HG03025 (cell line): ENCODE measurements at regions not wholly inside any gene's neighbourhood (a gene's known extent, or its start where the extent isn't known, plus 50 kb on each side); places are given as distances from the start of the nearest gene placed in this dataset.

Source experiments
- ATAC-seq: cut with Tn5 transposase; IDR thresholded peaks from one replicate; pipeline ENCODE4 v1.9.1; 2021; ENCODE audit warnings: mild to moderate bottlenecking, moderate library complexity; ENCODE audit not compliant: unreplicated experiment, low FRiP score

DNA sequence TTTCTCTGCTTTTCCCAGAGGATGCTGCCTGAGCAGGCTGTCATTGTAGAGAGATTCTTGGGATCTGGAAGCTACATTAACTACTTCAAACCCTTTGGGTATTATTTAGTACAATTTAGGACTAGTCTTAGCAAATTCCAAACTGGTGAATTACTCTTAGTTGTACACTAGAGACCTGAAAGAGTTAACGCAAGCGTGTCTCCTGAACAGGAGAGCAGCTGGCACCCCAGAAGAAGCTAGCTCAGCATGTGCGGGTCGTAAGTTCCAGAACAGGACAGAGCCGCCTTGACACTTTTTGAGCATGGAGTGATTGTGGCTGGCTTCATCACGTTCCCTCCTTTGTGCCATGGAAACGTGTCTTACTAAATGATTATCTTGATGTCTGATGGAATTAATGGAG, 495.7 kb upstream of the TPK1 start:
- no peak for ATAC-seq

DNA sequence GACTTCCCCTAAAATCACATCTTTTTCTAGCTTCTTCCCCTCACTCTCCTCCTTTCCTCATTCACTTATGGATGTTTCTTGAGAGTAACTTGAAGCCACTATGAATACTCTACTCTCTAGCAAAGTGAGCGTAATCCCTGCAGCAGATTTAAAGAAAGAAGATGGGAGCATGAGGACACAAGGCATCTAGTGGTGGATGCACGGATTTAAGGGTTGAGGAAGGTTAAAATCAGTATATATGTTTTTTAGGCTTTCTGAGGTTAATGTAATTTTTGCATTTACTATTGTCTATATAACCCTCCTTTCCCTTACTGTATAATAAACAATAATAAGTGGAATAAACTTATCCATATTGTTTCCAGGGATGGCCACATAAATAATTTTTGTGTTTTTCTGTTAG, 495.2 kb upstream of the TPK1 start:
- no peak for ATAC-seq

DNA sequence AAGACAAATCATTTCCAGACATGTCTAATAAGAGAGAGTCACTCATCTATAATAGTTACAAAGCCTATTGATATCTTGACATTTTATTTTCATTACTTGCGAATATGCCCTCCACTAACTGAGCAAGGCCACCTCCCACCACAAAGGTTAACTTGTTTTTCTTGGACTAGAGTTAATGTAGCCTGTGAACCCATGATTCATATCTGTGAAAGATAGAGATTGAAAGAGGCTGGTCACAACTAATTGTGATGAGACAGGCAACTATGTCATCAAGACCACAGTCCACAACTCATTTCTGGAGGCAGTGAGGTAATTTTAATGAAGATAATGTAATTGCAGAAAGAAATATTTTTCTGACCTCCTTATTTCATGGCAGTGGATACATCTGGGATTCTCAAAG, 491.8 kb upstream of the TPK1 start:
- no peak for ATAC-seq

DNA sequence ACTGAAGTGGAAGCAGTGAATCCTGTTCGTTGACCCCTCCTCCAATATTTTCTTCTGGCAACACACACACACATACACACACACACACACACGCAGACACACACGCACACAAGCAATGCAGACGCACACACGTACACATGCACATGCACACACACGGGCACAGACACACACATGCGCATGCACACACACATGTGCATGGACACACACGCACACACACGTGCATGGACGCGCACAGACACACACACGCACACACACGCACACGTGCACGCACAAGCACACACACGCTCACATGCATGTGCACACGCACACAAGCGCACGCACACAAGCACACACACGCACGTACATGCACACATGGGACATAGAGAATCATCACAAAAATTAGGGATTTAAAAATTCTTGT, 488.2 kb upstream of the TPK1 start:
- no peak for ATAC-seq

DNA sequence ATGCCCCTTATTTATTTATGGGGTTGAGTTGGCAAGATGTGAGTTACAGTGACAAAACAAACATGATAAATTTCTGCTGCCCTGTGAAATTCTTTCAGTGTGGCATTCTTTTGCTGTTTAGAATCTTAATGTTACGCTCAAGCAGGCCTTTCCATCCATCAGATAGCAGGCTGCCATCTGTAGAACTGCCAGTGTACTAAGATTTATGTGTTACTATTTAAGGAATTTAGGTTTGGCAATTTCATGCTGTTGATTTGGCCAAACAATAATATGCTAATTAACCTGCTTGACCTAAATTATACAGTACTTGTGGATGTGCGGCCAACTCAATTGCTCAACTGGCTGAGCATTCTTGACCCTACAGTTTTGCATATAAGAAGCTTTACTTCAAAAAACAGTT, 477.7 kb upstream of the TPK1 start:
- no peak for ATAC-seq

DNA sequence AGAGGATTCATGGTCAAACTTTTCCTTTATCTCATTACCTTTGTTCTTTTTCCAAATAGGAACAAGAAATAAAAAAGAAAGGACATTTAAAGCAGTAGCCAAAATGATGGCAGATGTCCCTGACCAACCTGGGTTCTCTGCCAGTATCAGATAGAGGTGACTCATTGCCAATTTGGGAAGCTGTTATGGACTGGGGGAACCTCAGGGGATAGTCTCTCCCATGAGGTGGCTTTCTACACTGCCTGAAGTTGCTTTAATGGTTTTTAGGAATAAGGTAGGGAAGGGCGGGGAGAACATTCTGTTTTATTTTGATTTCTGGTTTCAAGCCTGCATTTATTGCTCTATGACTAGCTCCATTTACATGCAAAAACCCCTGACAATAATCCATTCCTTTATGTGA, 457.9 kb upstream of the TPK1 start:
- no peak for ATAC-seq

DNA sequence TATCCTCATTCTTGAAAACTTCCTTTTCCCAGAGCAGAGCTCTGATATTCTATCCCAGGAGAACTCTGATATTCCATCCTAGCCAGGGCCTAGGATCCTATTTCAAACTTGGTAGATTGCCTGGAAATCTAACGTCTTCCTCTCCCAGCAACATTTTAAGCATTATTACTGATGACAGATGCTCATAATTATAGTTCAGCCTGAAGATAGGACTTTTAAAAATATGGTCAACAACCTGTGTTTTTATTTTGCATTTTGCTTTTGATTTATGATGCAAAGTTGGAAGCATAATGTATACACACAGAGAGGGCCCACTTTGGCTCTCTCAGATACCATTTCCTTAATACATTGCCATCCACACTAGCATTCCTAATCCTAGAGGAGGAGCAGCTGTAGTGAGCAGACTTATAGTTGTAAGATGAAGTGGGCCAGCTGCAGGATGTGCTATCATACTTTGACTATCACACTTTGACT, 457.4 kb upstream of the TPK1 start:
- ATAC-seq = no peak

DNA sequence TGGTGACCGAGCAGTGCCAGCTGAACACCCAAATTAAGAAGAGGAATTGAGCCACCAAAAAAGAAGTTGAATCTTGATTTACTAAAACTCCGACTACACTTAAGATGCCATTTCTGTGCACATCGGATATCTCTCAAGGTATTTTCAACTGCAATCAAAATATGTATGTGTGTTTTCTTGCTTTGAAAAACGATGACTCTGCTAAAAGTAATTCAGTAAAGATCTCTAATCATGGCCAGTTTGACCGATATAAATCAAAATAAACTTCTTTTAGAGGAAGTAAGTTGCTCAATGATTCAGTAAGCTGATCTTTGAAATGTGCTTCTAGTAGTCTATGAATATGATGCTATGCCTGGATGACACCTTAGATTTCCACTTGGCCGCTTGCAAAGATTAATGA, 453.5 kb upstream of the TPK1 start:
- ATAC-seq = no peak

DNA sequence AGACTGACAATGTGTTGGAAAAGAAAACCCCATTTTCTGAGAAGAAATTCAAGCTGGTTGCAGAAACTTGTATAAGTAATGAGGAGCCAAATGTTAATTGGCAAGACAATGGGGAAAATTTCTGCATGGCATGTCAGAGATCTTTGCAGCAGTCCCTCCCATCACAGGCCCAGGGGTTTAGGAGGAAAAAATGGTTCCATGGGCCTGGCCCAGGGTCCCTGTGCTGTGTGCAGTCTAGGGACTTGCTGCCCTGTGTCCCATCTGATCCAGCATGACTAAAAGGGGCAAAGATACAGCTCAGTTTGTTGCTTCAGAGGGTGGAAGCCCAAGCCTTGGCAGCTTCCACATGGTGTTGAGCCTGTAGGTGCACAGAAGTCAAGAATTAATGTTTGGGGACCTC, 440.3 kb upstream of the TPK1 start:
- ATAC-seq = no peak

DNA sequence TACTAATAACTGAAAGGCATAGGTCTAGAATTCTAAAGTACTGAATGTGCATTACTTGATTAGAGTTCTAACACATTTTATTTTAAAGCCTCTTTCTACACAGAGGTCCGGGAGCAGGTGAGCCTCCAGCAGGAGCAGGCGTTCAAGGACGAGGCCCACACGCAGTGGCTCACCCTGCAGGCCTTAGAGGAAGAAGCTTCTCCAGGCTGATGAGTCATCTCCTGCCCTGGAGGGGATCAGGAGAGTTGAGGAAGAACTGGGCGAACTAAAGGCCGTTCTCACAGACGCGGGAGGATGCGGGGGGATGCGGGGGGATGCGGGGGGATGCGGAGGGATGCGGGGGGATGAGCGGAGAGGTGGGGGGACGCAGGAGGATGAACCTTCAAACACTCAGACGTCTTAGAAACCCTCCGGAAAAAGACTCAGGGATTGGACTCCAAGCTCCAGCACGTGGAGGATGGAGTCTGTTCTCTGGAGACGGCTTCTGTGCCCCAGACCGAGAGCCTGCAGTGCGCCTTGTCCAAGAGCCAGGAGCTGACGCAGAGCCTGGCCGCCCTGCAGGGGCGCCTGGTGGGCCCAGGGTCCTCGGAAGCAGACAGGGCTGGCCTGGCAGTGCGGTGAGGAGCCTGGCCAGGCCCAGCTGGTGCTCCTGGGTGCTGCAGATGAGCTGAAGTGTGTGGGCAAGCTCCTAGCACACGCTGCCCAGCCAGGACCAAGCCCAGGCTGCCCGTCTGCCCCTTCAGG, 433.7 kb upstream of the TPK1 start:
- ATAC-seq = no peak

DNA sequence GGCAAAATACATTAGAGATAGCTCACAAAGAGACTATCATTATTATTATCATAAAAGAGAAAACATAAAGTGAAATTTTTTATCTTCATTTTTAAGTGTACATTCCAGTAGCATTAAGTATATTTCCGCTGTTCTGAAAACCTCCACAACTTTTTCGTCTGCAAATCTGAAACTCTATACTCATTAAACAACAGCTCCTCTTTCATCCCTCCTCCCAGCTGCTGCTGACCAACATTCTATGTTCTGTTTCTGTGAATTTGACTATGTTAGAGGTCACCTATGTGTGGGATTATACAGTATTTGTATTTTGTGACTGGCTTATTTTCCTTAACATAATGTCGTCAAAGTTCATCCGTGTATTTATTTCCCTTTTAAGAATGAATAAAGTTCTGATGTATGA, 429.3 kb upstream of the TPK1 start:
- no peak for ATAC-seq

DNA sequence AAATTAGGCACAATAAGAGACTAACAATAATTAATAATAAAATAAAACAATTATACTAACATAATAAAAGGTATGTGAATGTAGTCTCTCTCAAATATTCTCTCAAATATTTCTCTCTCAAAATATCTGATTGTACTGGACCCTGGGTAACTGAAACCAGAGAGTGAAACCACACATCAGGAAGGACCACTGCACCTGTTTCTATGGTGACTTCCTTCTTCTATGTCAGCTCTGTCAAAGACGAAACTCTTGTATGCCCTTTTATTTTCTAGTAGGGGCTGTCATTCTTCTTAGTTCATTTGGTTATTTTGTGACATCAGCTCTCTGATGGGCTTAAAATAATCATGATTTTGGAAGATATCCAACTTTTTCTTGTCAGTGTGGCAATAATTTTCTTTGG, 428.0 kb upstream of the TPK1 start:
- peak; percentile 85 for ATAC-seq

DNA sequence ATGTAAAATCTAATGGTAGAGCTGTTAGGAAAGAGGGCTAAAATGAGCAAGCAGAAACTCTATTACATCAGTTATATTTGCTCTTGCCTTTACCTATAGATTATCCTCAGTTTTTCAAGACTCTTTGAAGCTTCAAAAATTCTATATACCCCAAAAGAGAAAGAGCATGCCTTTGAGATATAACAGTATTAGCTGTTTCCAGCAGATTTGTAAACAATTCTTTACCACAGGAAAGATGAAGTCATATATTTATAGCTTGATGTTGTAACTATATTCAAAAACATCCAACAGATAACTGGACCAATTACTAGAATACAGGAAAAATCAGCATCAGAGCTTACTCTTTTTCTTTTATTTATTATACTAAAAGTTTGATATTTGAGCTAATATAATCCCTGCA, 416.2 kb upstream of the TPK1 start:
- ATAC-seq = no peak

DNA sequence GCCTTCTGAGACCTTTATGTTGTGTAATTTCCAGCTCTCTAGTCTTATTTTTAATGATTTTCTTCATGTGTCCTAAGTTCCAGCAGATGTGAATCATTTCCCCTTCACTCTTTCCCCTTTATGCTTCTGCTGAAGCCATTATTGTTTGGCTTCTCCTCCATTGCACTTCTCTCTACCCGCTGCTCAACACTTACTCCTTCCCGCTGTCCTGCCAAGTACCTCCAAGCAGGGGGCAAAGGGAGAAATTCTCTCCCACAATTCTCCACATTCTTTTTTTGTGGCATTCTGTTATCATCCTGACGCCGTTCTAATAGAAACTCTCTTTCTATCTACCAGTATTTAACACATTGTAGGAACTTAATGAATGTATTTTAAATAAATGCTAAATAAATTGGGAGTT, 388.9 kb upstream of the TPK1 start:
- ATAC-seq = no peak

DNA sequence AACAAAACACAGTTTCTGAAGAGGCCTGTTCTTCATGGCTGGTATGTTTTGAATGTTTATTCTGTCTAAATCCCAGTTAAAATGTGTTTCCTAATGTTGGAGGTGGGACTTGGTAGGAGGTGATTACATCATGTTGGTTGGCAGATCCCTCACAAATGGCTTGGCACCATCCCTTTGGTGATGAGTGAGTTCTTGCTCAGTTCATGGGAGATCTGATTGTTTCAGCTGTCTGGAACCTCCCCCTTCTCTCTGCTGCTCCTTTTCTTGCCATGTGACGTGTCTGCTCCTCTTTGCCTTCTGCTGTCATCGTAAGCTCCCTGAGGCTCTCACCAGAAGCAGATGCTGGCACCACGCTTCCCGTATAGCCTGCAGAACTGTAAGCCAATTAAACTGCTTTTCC, 383.6 kb upstream of the TPK1 start:
- ATAC-seq = no peak

DNA sequence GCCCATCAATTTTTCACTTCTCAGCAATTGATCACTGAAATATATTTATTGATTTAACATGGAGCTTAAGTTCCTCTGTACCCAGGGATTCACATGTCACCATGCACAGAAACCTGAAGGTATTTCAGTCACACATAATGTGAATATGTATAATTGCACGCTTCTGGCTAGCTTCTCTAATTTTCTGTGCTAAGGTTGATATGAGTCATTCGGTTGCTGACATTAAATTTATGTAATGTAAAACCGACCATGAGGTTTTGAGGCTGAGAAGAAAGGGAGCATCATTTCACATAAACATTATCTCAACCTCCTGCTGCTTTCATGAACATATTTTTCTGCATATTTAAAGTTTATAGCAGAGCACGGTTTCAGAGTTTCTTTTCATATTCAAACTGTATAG, 381.0 kb upstream of the TPK1 start:
- ATAC-seq = no peak

DNA sequence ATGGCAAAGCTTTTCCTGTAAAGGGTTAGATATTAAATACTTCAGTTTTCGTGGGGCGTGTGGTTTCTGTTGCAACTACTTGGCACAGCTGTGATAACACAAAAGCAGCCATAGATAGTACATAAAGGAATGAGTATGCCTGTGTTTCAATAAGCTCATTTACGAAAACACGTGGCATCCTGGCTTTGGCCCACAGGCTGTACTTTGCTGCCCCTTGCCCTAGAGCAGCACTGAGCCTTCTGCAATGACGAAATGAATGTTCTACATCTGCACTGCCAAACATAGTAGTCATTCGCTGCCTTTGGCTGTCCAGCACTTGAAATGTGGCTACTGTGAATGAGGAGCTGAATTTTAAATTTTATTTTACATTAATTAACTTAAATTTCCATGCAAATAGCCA, 376.2 kb upstream of the TPK1 start:
- no peak for ATAC-seq

DNA sequence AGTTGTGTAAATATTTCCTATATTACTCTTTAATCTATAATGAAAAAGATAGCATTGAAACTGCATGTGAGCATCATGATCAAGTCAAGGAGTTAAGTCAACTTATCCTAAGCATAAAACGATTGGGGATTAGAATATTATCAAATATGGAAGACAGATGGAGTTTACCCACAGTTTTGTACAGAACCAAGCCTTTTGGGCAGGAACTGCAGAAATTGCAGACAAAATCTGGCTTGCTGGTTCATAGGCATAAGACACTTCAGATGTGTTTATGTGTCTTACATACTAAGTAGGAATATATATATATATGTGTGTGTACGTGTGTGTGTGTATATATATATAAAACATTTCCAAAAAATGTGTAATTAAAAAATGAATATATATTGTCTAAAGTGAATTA, 375.4 kb upstream of the TPK1 start:
- no peak for ATAC-seq

DNA sequence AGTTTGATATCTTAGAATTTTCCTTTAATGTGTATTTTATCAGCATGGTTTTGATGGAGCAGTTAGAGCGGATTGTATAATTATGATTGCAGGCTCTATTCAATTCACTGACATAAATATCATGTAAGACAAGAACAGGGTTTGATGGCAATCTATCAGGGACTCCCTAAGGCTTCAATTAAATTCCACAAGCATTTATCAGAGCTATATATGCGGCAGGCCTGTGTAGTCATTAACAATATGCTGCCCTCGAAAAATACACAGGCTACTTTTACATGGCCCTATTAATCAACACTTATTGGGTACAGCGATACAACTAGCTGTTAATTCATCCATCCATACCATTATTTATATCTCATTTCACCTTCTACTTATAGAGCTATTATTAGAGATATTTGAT, 358.1 kb upstream of the TPK1 start:
- ATAC-seq = no peak

DNA sequence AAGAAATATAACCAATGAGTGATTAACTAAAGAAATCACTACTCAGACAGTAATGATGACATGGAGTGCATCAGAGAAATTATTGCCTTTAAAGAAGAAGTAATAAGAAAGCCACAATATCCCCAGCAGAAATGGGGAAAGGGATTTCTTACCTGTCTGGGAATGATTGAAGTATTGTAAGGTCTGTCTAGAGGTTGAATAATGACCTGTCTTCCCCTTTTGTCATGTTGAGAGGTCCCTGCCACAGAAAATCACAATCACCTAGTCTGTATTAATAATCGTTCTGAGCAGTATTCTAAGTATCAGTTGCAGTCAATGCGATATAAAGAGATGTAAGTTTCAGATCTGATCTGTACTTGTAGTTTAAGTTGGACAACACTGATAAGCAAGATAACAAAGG, 349.1 kb upstream of the TPK1 start:
- ATAC-seq = no peak

DNA sequence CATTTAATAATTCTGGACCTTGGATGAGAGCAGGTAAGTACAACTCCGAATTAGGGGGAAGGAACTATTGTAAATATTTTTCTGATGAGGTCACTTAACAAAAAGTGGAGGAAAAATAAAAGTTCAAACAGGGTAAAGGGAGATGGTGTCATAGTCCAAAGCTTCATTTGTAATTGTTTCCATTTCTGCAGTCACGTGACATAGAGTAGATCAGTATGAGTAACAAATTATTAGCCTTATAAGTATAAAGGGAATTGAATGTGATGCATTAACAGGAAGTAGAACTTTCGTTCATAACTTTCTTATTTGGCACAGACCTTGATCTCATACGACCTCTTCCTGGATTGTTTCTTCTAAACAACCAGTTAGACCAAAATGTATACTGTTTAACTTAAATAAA, 347.2 kb upstream of the TPK1 start:
- no peak for ATAC-seq

DNA sequence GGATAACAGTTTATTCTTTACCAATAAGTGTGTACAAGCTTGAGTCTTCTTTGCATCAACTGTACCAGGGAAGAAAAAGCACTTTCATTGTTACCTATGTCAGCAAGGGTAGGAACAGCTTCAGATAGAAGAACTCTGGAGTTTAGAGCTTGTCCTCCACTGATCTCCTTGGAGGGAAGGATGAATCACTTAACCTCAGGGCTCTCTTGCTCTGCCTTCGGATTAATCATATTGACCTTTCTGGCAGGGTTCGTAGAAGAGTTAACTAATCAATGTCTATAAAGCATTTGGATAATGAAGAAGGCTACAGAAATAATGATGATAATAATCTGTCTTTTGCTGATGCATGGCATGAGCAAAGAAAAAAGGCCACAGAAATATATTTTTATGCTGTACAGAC, 339.5 kb upstream of the TPK1 start:
- no peak for ATAC-seq

DNA sequence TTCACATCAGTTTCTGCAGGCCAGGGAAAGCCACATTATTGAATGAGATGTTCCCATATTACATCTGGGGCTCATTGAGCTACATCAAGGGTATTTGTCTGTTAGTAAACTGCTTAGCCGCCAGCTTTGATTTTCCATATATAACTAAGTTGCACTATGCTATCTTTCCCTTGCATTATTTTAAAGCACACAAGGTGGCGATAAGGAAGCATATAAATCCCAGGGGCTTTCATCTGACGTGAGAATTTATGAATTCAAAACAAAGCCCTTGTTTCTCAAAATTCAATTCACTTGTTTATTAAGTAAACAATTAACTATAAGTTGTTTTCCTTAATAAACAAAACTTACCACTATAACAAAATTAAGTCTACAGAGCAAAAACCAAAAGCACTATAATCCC, 334.1 kb upstream of the TPK1 start:
- ATAC-seq = no peak
